Osteoblast (primary cell): ENCODE measurements at regions not wholly inside any gene's neighbourhood (a gene's known extent, or its start where the extent isn't known, plus 50 kb on each side); places are given as distances from the start of the nearest gene placed in this dataset.

Experiments used
- DNase-seq: peaks from one replicate; pipeline ENCODE4 v3.0.0; 2011; ENCODE audit warnings: low spot score, mixed read lengths; ENCODE audit not compliant: insufficient read length; ENCODE audit errors: missing footprints
- H2AFZ ChIP-seq: 2 replicates; pipeline ENCODE4 v1.6.0; 2011; ENCODE audit warnings: mild to moderate bottlenecking, low read length
- H3K27ac ChIP-seq: 2 replicates; pipeline ENCODE4 v1.5.1; 2011; ENCODE audit warnings: mild to moderate bottlenecking, low read depth, low read length, moderate library complexity
- H3K27me3 ChIP-seq: 2 replicates; pipeline ENCODE4 v1.6.0; 2012; ENCODE audit warnings: mild to moderate bottlenecking, control low read depth, inconsistent platforms, low read length, moderate library complexity; ENCODE audit not compliant: insufficient read depth
- H3K36me3 ChIP-seq: 2 replicates; pipeline ENCODE4 v1.5.1; 2011; ENCODE audit warnings: mild to moderate bottlenecking, low read length, control low read depth, moderate library complexity; ENCODE audit not compliant: insufficient read depth
- H3K4me1 ChIP-seq: 2 replicates; pipeline ENCODE4 v1.5.1; 2011; ENCODE audit warnings: mild to moderate bottlenecking, low read length, control low read depth, moderate library complexity; ENCODE audit not compliant: insufficient read depth
- H3K4me2 ChIP-seq: 2 replicates; pipeline ENCODE4 v1.6.0; 2011; ENCODE audit warnings: mild to moderate bottlenecking, low read length; ENCODE audit not compliant: insufficient read depth
- H3K4me3 ChIP-seq: fragments of 200-600 bp; sonication (generic); 3 replicates; pipeline ENCODE4 v1.5.1; 2012; ENCODE audit warnings: mild to moderate bottlenecking, low read length, inconsistent platforms; ENCODE audit not compliant: insufficient read depth
- H3K79me2 ChIP-seq: 2 replicates; pipeline ENCODE4 v1.6.0; 2012; ENCODE audit warnings: mild to moderate bottlenecking, low read length, control low read depth, inconsistent platforms; ENCODE audit not compliant: insufficient read depth
- H3K9me3 ChIP-seq: 2 replicates; pipeline ENCODE4 v1.5.1; 2011; ENCODE audit warnings: low read depth, low read length, control low read depth
- H4K20me1 ChIP-seq: 2 replicates; pipeline ENCODE4 v1.6.0; 2012; ENCODE audit warnings: mild to moderate bottlenecking, low read length, control low read depth; ENCODE audit not compliant: insufficient read depth
- TF ChIP-seq, protein P1 (sequence below): IDR thresholded peaks from 2 replicates; pipeline ENCODE4 v1.5.1; 2011; ENCODE audit warnings: mild to moderate bottlenecking, low read depth, low read length, moderate library complexity; ENCODE audit errors: extremely low read depth

DNA sequence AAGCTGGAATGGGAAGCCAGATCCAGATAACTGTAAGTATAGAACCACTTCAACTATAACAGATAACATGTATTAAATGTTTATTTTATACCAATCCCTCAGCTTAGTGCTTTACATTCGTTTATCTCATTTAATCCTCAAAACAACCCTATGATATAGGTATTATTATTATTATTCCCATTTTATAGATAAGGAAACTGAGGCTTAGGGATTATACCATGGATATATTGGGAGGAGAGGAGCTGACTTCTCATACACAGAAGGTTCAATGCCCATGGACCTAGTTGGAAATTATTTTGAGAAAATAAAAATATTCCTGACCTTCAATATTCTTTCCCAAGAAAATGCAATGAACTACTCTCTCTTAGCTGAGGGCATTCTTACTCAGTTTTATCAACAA lies 140.4 kb upstream of the C11orf58 start:
- no peak overlapping the region for H3K4me3 ChIP-seq
- no peak for DNase-seq
- H3K4me2 ChIP-seq, result no peak overlapping the region
- no peak overlapping the region for H3K27ac ChIP-seq
- no peaks in the 10 kb centered on the region for H3K4me1 ChIP-seq
- H2AFZ ChIP-seq, result no peak overlapping the region
- no peaks in the 10 kb centered on the region for H3K9me3 ChIP-seq
- peaks cover 4% of the 10 kb centered on the region for H3K27me3 ChIP-seq
- TF ChIP-seq, protein P1, sequence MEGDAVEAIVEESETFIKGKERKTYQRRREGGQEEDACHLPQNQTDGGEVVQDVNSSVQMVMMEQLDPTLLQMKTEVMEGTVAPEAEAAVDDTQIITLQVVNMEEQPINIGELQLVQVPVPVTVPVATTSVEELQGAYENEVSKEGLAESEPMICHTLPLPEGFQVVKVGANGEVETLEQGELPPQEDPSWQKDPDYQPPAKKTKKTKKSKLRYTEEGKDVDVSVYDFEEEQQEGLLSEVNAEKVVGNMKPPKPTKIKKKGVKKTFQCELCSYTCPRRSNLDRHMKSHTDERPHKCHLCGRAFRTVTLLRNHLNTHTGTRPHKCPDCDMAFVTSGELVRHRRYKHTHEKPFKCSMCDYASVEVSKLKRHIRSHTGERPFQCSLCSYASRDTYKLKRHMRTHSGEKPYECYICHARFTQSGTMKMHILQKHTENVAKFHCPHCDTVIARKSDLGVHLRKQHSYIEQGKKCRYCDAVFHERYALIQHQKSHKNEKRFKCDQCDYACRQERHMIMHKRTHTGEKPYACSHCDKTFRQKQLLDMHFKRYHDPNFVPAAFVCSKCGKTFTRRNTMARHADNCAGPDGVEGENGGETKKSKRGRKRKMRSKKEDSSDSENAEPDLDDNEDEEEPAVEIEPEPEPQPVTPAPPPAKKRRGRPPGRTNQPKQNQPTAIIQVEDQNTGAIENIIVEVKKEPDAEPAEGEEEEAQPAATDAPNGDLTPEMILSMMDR, result no peak
- H4K20me1 ChIP-seq, result no peaks in the 10 kb centered on the region
- H3K36me3 ChIP-seq, result no peaks in the 10 kb centered on the region
- no peaks in the 10 kb centered on the region for H3K79me2 ChIP-seq

DNA sequence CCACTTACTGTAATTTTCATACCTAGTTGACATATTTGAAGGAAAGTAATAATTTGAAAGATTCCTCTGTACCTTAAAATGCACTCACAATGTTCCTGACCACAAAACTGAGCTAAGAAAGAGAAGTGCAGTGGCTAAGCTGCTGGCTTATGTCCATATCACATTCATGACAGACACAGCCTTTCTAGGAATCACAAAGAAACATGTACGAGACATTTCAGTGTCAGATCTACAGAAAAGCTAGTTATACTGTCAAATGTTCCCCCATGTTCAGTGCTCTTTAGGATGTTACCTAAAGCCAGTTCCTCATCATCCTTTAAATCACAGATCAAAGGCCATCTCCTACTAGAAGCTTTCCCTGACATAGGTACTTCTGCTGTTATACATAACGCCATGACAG lies 142.2 kb upstream of the C11orf58 start:
- Histone ChIP-seq H4K20me1 (no peaks in the 10 kb centered on the region), H3K27ac (no peak overlapping the region), H3K4me3 (no peak overlapping the region), H3K36me3 (no peaks in the 10 kb centered on the region), H3K79me2 (no peaks in the 10 kb centered on the region), H3K4me1 (no peaks in the 10 kb centered on the region), H3K9me3 (no peaks in the 10 kb centered on the region), H3K4me2 (no peak overlapping the region), H2AFZ (no peak overlapping the region), H3K27me3 (no peaks in the 10 kb centered on the region)
- TF ChIP-seq, protein P1, result no peak
- DNase-seq, result no peak

DNA sequence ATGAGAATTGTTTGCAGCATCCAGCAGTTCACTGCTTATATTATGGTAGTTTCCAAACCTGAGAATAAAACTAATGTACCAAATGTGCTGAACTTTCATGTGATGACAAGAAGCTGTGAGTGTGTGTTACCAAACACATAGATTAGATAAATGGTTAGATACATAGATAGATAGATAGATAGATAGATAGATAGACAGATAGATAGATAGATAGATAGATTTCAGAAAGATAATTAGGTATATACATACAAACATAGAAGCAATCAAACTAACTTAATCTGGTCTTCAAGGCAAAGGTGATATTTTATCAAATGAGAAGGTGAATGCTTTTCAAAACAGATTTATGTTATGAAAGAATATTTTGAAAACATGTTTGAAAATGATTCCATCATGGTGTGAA lies 147.3 kb upstream of the C11orf58 start:
- TF ChIP-seq, protein P1, result no peak
- H3K4me3 ChIP-seq, result no peak overlapping the region
- no peaks in the 10 kb centered on the region for H3K36me3 ChIP-seq
- H3K27ac ChIP-seq, result no peak overlapping the region
- no peaks in the 10 kb centered on the region for H3K4me1 ChIP-seq
- H3K79me2 ChIP-seq, result no peaks in the 10 kb centered on the region
- H3K9me3 ChIP-seq, result no peaks in the 10 kb centered on the region
- H2AFZ ChIP-seq, result no peak overlapping the region
- DNase-seq, result no peak
- H3K4me2 ChIP-seq, result no peak overlapping the region
- H3K27me3 ChIP-seq, result no peaks in the 10 kb centered on the region
- no peaks in the 10 kb centered on the region for H4K20me1 ChIP-seq

DNA sequence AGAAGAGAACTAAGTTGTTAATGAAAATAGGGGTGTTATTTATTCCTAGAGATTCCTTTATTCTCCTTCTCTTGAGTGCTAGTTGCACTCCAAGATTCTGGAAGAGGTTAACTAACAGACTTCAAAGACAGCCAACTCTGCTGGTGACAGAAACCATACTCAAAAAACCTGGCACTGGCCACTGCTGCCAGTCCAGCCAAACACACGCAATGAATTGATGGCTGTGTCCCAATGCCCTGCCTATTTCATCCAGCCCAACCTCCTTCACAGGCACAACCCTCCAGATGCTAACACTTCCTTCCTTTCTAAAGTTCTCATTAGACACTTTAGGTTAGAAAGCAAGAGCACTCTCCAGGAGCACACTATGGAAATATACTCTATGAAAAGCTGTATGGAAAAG lies 150.8 kb upstream of the C11orf58 start:
- Histone ChIP-seq H2AFZ (no peak overlapping the region), H3K9me3 (no peaks in the 10 kb centered on the region), H3K4me1 (no peaks in the 10 kb centered on the region), H3K4me3 (no peak overlapping the region), H3K36me3 (no peaks in the 10 kb centered on the region), H3K4me2 (no peak overlapping the region), H3K27me3 (no peaks in the 10 kb centered on the region), H3K27ac (no peak overlapping the region), H4K20me1 (no peaks in the 10 kb centered on the region), H3K79me2 (no peaks in the 10 kb centered on the region)
- TF ChIP-seq, protein P1, result no peak
- peak; percentile 26 for DNase-seq
